Loucy (cell line): ENCODE measurements at regions not wholly inside any gene's neighbourhood (a gene's known extent, or its start where the extent isn't known, plus 50 kb on each side); places are given as distances from the start of the nearest gene placed in this dataset.

Experiments
- EZH2phosphoT487 ChIP-seq: fragments of 200-600 bp; IDR thresholded peaks from 2 replicates; pipeline ENCODE4 v1.6.1; 2018; ENCODE audit warnings: antibody characterized with exemption, mild to moderate bottlenecking, moderate library complexity, borderline replicate concordance
- TF ChIP-seq, protein P1 (sequence below): fragments of 200-600 bp; sonication (generic); conservative IDR thresholded peaks from 2 replicates; pipeline ENCODE4 v1.5.1; 2014; ENCODE audit warnings: mild to moderate bottlenecking, antibody characterized with exemption, low read length

DNA sequence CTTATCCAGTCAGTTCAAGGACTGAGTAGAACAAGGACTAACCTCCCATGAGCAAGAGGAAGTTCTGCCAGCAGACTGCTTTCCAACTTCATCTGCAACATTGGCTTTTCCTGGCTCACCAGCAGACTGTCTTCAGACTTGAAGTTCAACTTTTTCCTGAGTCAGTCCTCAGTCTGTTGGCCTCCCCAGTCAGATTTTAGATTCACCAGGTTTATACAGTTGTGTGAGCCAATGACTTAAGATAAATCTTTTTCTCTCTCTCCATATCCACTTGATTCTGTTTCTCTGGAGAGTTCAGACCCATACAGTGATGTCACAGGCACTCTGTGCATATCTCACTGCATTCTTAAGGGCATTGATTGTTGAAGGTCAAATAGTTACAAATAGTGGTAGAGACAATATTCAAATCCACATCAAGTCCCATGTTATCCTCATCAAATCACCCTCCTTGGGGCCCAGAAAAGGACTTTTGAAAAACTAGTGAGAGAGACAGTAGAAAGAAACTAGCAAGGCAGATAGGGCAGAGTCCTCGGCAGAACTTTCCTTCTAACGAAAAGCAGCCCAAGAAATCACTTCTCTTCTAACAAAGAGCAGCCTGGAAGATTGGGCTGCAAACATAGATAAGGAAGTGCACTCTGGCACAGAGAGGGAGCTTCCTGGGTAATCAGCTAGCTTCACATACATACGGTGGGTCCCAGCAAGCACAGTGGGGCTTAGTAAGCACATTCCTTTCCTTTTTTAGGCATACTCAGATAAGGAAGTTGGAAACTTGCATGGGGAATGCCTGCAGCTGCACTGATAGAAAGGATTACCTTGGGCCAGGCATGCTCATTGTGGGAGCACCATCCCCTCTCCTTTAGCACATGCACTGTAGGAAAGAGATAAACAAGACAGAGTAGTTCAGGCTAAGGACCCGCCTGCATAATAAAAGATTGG lies 132.3 kb upstream of the FAM20A start:
- no peak for TF ChIP-seq EZH2phosphoT487
- TF ChIP-seq, protein P1, sequence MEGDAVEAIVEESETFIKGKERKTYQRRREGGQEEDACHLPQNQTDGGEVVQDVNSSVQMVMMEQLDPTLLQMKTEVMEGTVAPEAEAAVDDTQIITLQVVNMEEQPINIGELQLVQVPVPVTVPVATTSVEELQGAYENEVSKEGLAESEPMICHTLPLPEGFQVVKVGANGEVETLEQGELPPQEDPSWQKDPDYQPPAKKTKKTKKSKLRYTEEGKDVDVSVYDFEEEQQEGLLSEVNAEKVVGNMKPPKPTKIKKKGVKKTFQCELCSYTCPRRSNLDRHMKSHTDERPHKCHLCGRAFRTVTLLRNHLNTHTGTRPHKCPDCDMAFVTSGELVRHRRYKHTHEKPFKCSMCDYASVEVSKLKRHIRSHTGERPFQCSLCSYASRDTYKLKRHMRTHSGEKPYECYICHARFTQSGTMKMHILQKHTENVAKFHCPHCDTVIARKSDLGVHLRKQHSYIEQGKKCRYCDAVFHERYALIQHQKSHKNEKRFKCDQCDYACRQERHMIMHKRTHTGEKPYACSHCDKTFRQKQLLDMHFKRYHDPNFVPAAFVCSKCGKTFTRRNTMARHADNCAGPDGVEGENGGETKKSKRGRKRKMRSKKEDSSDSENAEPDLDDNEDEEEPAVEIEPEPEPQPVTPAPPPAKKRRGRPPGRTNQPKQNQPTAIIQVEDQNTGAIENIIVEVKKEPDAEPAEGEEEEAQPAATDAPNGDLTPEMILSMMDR = no peak
